ENCODE measurements at regions not wholly inside any gene's neighbourhood (a gene's known extent, or its start where the extent isn't known, plus 50 kb on each side); places are given as distances from the start of the nearest gene placed in this dataset.

GRCh38 chr3:31444220-31445142, 88.2 kb upstream of the STT3B start:
- intact Hi-C loops (cut with DNase I): no loop called here
- ATAC-seq (no peak), DNase-seq (no peak)
- no peak overlapping the region for H3K4me3 ChIP-seq
- TF ChIP-seq POLR2A (IDR thresholded peaks at IDR 0.05): no peak
- TF ChIP-seq, protein P1, sequence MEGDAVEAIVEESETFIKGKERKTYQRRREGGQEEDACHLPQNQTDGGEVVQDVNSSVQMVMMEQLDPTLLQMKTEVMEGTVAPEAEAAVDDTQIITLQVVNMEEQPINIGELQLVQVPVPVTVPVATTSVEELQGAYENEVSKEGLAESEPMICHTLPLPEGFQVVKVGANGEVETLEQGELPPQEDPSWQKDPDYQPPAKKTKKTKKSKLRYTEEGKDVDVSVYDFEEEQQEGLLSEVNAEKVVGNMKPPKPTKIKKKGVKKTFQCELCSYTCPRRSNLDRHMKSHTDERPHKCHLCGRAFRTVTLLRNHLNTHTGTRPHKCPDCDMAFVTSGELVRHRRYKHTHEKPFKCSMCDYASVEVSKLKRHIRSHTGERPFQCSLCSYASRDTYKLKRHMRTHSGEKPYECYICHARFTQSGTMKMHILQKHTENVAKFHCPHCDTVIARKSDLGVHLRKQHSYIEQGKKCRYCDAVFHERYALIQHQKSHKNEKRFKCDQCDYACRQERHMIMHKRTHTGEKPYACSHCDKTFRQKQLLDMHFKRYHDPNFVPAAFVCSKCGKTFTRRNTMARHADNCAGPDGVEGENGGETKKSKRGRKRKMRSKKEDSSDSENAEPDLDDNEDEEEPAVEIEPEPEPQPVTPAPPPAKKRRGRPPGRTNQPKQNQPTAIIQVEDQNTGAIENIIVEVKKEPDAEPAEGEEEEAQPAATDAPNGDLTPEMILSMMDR (IDR thresholded peaks at IDR 0.05): no peak
- no peaks in the 10 kb centered on the region for H3K4me1 ChIP-seq
- no peaks in the 10 kb centered on the region for H3K27me3 ChIP-seq
- 72 to 93% methylated on average over 6 of the region's 6 CpGs for WGBS, 2 donors
- H3K27ac ChIP-seq: no peak overlapping the region
- no peaks in the 10 kb centered on the region for H3K9me3 ChIP-seq
- no peaks in the 10 kb centered on the region for H3K36me3 ChIP-seq (replicated peaks in 1 of 2; ENCODE audit: insufficient read depth in 1 of 2, low read depth in 2 of 2)

DNA sequence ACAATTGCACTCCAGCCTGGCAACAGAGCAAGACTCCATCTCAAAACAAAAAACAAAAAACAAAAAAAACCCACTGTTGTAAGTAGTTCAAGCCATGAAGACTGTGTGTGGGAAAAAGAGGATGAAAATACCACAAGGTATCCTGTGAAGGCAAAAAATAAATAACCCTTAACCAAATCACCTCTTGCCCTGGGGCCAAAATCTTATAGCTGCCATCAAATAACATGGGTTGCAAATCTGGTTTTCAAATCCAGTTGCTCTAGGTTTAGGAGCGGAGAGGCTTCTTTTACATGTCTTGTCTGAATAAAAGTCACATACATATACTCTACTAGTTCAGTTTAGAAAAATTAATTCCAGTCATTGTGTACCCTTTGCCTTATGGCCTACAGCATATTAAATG, 87.0 kb upstream of the STT3B start:
- Histone ChIP-seq H3K4me3 (no peak overlapping the region), H3K27ac (no peak overlapping the region), H3K27me3 (no peaks in the 10 kb centered on the region), H3K9me3 (no peaks in the 10 kb centered on the region), H3K4me1 (no peaks in the 10 kb centered on the region), H3K36me3 (replicated peaks in 1 of 2; ENCODE audit: insufficient read depth in 1 of 2, low read depth in 2 of 2) (no peaks in the 10 kb centered on the region)
- no peak for TF ChIP-seq POLR2A (IDR thresholded peaks at IDR 0.05)
- TF ChIP-seq, protein P1 (IDR thresholded peaks at IDR 0.05): no peak
- DNase-seq: no peak
- intact Hi-C loops (cut with DNase I): no loop called here
- 95 to 100% methylated on average over 1 of the region's 1 CpG for WGBS, 2 donors
- no peak for ATAC-seq

DNA sequence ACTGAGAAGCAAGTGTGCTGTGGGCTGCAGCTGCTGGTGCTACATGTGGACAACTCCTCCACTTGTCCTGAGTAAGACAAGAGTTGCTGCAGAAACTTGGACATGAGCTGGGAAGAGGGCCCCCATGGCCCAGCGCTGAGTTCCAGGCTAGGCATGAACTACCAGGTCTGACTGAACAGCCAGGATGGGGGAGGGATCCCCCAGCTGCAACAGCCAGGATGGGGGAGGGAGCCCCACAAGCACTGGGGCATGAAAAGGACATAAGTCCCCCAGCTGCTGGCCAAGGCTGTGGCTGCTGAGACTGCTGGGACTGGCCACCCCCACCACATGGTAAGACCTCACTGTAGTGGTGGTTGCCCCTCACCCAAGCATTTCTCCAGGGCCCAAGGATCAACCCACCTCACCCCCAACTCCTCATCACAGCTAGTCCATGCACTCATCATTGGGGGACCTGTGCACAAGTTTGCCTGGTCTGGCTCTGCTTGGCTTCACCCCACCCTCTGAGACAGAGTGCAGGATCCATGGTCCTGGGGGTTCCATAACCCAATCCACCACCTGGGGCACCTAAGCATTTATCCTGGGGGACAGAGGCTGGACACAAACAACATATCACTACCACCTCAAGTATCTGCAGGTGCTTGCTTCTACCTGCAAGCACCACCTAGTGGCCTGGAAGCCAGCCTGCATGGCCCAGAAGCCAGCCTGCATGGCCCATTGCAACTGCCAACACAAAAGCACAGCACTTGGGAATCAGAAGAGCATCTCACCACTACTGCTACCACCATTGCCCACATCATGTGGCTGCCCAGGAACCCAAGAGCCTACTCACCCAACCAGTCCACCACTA, 84.5 kb upstream of the STT3B start:
- DNase-seq (peak in 3 of 4 donors; percentile 10 to 26 (median 12)), ATAC-seq (no peak)
- 88 to 89% methylated on average over 1 of the region's 1 CpG for WGBS, 2 donors
- TF ChIP-seq POLR2A (IDR thresholded peaks at IDR 0.05): no peak
- TF ChIP-seq, protein P1 (IDR thresholded peaks at IDR 0.05): peak in 3 of 7 experiments; percentile 20 to 38 (median 22)
- Histone ChIP-seq H3K27me3 (no peaks in the 10 kb centered on the region), H3K4me1 (no peaks in the 10 kb centered on the region), H3K27ac (no peak overlapping the region), H3K36me3 (replicated peaks in 1 of 2; ENCODE audit: insufficient read depth in 1 of 2, low read depth in 2 of 2) (no peaks in the 10 kb centered on the region), H3K9me3 (no peaks in the 10 kb centered on the region), H3K4me3 (no peak overlapping the region)
- intact Hi-C loops (cut with DNase I): no loop called here

GRCh38 chr3:31448882-31449243, 83.9 kb upstream of the STT3B start:
- no peak for TF ChIP-seq POLR2A (IDR thresholded peaks at IDR 0.05)
- TF ChIP-seq, protein P1 (IDR thresholded peaks at IDR 0.05): no peak
- ATAC-seq: no peak
- DNase-seq: no peak
- Histone ChIP-seq H3K9me3 (no peaks in the 10 kb centered on the region), H3K27me3 (no peaks in the 10 kb centered on the region), H3K4me3 (no peak overlapping the region), H3K36me3 (replicated peaks in 1 of 2; ENCODE audit: insufficient read depth in 1 of 2, low read depth in 2 of 2) (no peaks in the 10 kb centered on the region), H3K27ac (no peak overlapping the region), H3K4me1 (no peaks in the 10 kb centered on the region)
- 95 to 100% methylated on average over 1 of the region's 1 CpG for WGBS, 2 donors
- intact Hi-C loops (cut with DNase I): no loop called here

All from body of pancreas (tissue), 4 donors.